ENCODE measurements at regions not wholly inside any gene's neighbourhood (a gene's known extent, or its start where the extent isn't known, plus 50 kb on each side); places are given as distances from the start of the nearest gene placed in this dataset.

- TF ChIP-seq RARB (CRISPR knock-in tag; IDR thresholded peaks at IDR 0.05) (no peak), TOX (CRISPR knock-in tag; IDR thresholded peaks at IDR 0.05; ENCODE audit: borderline replicate concordance) (no peak), PATZ1 (CRISPR knock-in tag; IDR thresholded peaks at IDR 0.05; ENCODE audit: borderline replicate concordance) (no peak), ARNTL (CRISPR knock-in tag; IDR thresholded peaks at IDR 0.05; ENCODE audit: borderline replicate concordance, low read depth) (no peak), CREB5 (CRISPR knock-in tag; IDR thresholded peaks at IDR 0.05; ENCODE audit: low read depth) (no peak), TCF4 (CRISPR knock-in tag; IDR thresholded peaks at IDR 0.05; ENCODE audit: borderline replicate concordance) (no peak), ISL1 (CRISPR knock-in tag; IDR thresholded peaks at IDR 0.05) (no peak), SNAI2 (CRISPR knock-in tag; IDR thresholded peaks at IDR 0.05) (no peak), PPARA (CRISPR knock-in tag; IDR thresholded peaks at IDR 0.05; ENCODE audit: borderline replicate concordance) (no peak), ESRRG (CRISPR knock-in tag; IDR thresholded peaks at IDR 0.05) (no peak)
- TF ChIP-seq, protein P1, sequence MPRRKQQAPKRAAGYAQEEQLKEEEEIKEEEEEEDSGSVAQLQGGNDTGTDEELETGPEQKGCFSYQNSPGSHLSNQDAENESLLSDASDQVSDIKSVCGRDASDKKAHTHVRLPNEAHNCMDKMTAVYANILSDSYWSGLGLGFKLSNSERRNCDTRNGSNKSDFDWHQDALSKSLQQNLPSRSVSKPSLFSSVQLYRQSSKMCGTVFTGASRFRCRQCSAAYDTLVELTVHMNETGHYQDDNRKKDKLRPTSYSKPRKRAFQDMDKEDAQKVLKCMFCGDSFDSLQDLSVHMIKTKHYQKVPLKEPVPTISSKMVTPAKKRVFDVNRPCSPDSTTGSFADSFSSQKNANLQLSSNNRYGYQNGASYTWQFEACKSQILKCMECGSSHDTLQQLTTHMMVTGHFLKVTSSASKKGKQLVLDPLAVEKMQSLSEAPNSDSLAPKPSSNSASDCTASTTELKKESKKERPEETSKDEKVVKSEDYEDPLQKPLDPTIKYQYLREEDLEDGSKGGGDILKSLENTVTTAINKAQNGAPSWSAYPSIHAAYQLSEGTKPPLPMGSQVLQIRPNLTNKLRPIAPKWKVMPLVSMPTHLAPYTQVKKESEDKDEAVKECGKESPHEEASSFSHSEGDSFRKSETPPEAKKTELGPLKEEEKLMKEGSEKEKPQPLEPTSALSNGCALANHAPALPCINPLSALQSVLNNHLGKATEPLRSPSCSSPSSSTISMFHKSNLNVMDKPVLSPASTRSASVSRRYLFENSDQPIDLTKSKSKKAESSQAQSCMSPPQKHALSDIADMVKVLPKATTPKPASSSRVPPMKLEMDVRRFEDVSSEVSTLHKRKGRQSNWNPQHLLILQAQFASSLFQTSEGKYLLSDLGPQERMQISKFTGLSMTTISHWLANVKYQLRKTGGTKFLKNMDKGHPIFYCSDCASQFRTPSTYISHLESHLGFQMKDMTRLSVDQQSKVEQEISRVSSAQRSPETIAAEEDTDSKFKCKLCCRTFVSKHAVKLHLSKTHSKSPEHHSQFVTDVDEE (CRISPR knock-in tag; IDR thresholded peaks at IDR 0.05): no peak
Measured at GRCh38 chr18:65359479-65359878, 391.3 kb upstream of the CDH7 start.
